SK-N-SH (cell line): ENCODE measurements at regions not wholly inside any gene's neighbourhood (a gene's known extent, or its start where the extent isn't known, plus 50 kb on each side); places are given as distances from the start of the nearest gene placed in this dataset.

Experiments
- CTCF ChIA-PET: fragments of 300-600, 350-600 bp; formaldehyde crosslinking; extraction: SDS; loops from one replicate; lab custom pipeline; 2021; lab: Yijun Ruan, JAX
- POLR2A ChIA-PET: fragments of 350-600 bp; sonication (Branson Sonifier 250); formaldehyde crosslinking; extraction: SDS; loops from one replicate; lab custom pipeline; 2020; ENCODE audit warnings: antibody characterized with exemption, inconsistent platforms; lab: Yijun Ruan, JAX
- DNase-seq: peaks from one replicate; pipeline ENCODE4 v3.0.0; 2012
- H2AFZ ChIP-seq: fragments of 200-600 bp; sonication (generic); 2 replicates; pipeline ENCODE4 v1.8.1; 2016; ENCODE audit warnings: antibody characterized with exemption, mild to moderate bottlenecking, low read depth
- H3F3A ChIP-seq: fragments of 200-600 bp; sonication (generic); replicated peaks from 2 replicates; pipeline ENCODE3; 2016; ENCODE audit warnings: antibody characterized with exemption, mild to moderate bottlenecking; ENCODE audit not compliant: insufficient read depth
- H3K27ac ChIP-seq, 2 experiments: fragments of 200-500 bp in 1 of 2; fragments of 200-600 bp in 1 of 2; sonication (Bioruptor generic) in 1 of 2; sonication (generic), shearing (Covaris generic) in 1 of 2; 2 replicates each; pipeline versions ENCODE4 v1.5.1 to v1.6.1; 2014 to 2016; ENCODE audit warnings: low read depth in 2 of 2, inconsistent platforms in 1 of 2, low read length in 1 of 2, mild to moderate bottlenecking in 1 of 2, mixed read lengths in 1 of 2
- H3K27me3 ChIP-seq: fragments of 200-600 bp; sonication (generic), shearing (Covaris generic); 2 replicates; pipeline ENCODE4 v1.6.1; 2016; ENCODE audit warnings: mixed run types; ENCODE audit not compliant: insufficient read depth
- H3K36me3 ChIP-seq, 2 experiments: fragments of 200-500 bp in 1 of 2; fragments of 200-600 bp in 1 of 2; sonication (Bioruptor generic) in 1 of 2; sonication (generic) in 1 of 2; replicated peaks in 1 of 2; 2 replicates each; pipeline versions ENCODE3 to v1.5.1; 2014 to 2016; ENCODE audit warnings: low read length in 1 of 2, mild to moderate bottlenecking in 1 of 2; ENCODE audit not compliant: insufficient read depth in 2 of 2, control insufficient read depth in 1 of 2
- H3K4me1 ChIP-seq, 2 experiments: fragments of 200-500 bp in 1 of 2; fragments of 200-600 bp in 1 of 2; sonication (Bioruptor generic) in 1 of 2; sonication (generic), shearing (Covaris generic) in 1 of 2; 2 replicates each; pipeline versions ENCODE4 v1.5.1 to v1.6.1; 2014 to 2016; ENCODE audit warnings: low read depth in 1 of 2, low read length in 1 of 2, mixed run types in 1 of 2; ENCODE audit not compliant: insufficient read depth in 2 of 2, control insufficient read depth in 1 of 2
- H3K4me2 ChIP-seq: fragments of 200-600 bp; sonication (generic), shearing (Covaris generic); 2 replicates; pipeline ENCODE4 v1.6.1; 2017; ENCODE audit warnings: mixed run types
- H3K4me3 ChIP-seq, 2 experiments: fragments of 200-500 bp in 1 of 2; fragments of 200-600 bp in 1 of 2; sonication (Bioruptor generic) in 1 of 2; sonication (generic), shearing (Covaris generic) in 1 of 2; 2 replicates each; pipeline versions ENCODE4 v1.5.1 to v1.8.1; 2014 to 2016; ENCODE audit warnings: low read depth in 2 of 2, inconsistent platforms in 1 of 2, low read length in 1 of 2, mild to moderate bottlenecking in 1 of 2, mixed read lengths in 1 of 2, moderate library complexity in 1 of 2
- H3K79me2 ChIP-seq: fragments of 200-600 bp; sonication (generic); 2 replicates; pipeline ENCODE4 v1.8.1; 2017; ENCODE audit warnings: mild to moderate bottlenecking; ENCODE audit not compliant: insufficient read depth
- H3K9ac ChIP-seq: fragments of 200-600 bp; sonication (generic); 2 replicates; pipeline ENCODE4 v1.6.1; 2017; ENCODE audit warnings: mixed run types
- H3K9me2 ChIP-seq: fragments of 200-600 bp; sonication (generic); 2 replicates; pipeline ENCODE4 v1.6.1; 2017; ENCODE audit warnings: mixed run types
- H3K9me3 ChIP-seq: fragments of 200-600 bp; sonication (generic); 2 replicates; pipeline ENCODE4 v1.6.1; 2017; ENCODE audit warnings: mixed run types, mild to moderate bottlenecking, moderate library complexity
- H4K20me1 ChIP-seq: fragments of 200-600 bp; sonication (generic); 2 replicates; pipeline ENCODE4 v1.6.1; 2017; ENCODE audit warnings: mild to moderate bottlenecking, mixed run types; ENCODE audit not compliant: insufficient read depth
- CHD2 ChIP-seq: fragments of 150-350 bp; IDR thresholded peaks from 2 replicates; pipeline ENCODE4 v1.6.1; 2018; ENCODE audit warnings: low read length; ENCODE audit not compliant: partially characterized antibody
- ELF1 ChIP-seq: IDR thresholded peaks from 2 replicates; pipeline ENCODE4 v1.4.0; 2012
- EZH2phosphoT487 ChIP-seq: fragments of 200-600 bp; sonication (generic); IDR thresholded peaks from 2 replicates; pipeline ENCODE4 v1.6.1; 2017; ENCODE audit warnings: low read depth, mixed run types, mild to moderate bottlenecking, antibody characterized with exemption, moderate library complexity, borderline replicate concordance
- FOSL2 ChIP-seq: IDR thresholded peaks from 2 replicates; pipeline ENCODE4 v1.4.0; 2012; ENCODE audit warnings: low read depth, mild to moderate bottlenecking, moderate library complexity, borderline replicate concordance
- FOXJ3 ChIP-seq: sonication (generic); formaldehyde crosslinking; IDR thresholded peaks from 2 replicates; pipeline ENCODE4 v1.5.1; 2020; ENCODE audit warnings: mild to moderate bottlenecking, missing genetic modification reagents
- GATA2 ChIP-seq: sonication (generic); formaldehyde crosslinking; IDR thresholded peaks from 2 replicates; pipeline ENCODE4 v1.5.0; 2020; ENCODE audit warnings: mild to moderate bottlenecking, missing genetic modification reagents
- JUND ChIP-seq: IDR thresholded peaks from 2 replicates; pipeline ENCODE4 v1.4.0; 2012
- MXI1 ChIP-seq: IDR thresholded peaks from 2 replicates; pipeline ENCODE4 v1.6.1; 2012; ENCODE audit warnings: mild to moderate bottlenecking, low read depth, low read length, improper control_type of control experiment
- RAD21 ChIP-seq: IDR thresholded peaks from 2 replicates; pipeline ENCODE4 v1.6.1; 2012; ENCODE audit warnings: mild to moderate bottlenecking, low read length
- RFX5 ChIP-seq: IDR thresholded peaks from 2 replicates; pipeline ENCODE4 v1.6.1; 2012; ENCODE audit warnings: mild to moderate bottlenecking, improper control_type of control experiment, low read length
- RXRA ChIP-seq: IDR thresholded peaks from 2 replicates; pipeline ENCODE4 v1.4.0; 2012; ENCODE audit warnings: low read depth, mild to moderate bottlenecking, borderline replicate concordance
- SIN3A ChIP-seq: IDR thresholded peaks from 2 replicates; pipeline ENCODE4 v1.6.1; 2012; ENCODE audit warnings: low read depth, mild to moderate bottlenecking, low read length, moderate library complexity, borderline replicate concordance
- TCF12 ChIP-seq: IDR thresholded peaks from 2 replicates; pipeline ENCODE4 v1.4.0; 2012
- YY1 ChIP-seq: IDR thresholded peaks from 2 replicates; pipeline ENCODE4 v1.4.0; 2012; ENCODE audit warnings: low read depth, mild to moderate bottlenecking
- WGBS: methylation state at CpG from one replicate; pipeline ENCODE4 v1.1.6; 2017; ENCODE audit warnings: low lambda C conversion rate; 5-methylcytosine and 5-hydroxymethylcytosine counted together
- TF ChIP-seq, protein P1 (sequence below): IDR thresholded peaks from 2 replicates; pipeline ENCODE4 v1.6.1; 2012; ENCODE audit warnings: mild to moderate bottlenecking, low read depth, low read length, moderate library complexity
- TF ChIP-seq, protein P2 (sequence below): fragments of 150-350 bp; IDR thresholded peaks from 2 replicates; pipeline ENCODE4 v1.6.1; 2017; ENCODE audit warnings: antibody characterized with exemption, low read length, low read depth, borderline replicate concordance
- TF ChIP-seq, protein P3 (sequence below): fragments of 150-350 bp; IDR thresholded peaks from 2 replicates; pipeline ENCODE4 v1.6.1; 2016; ENCODE audit warnings: mild to moderate bottlenecking, low read depth, low read length
- TF ChIP-seq, protein P4 (sequence below): IDR thresholded peaks from 2 replicates; pipeline ENCODE4 v1.4.0; 2012; ENCODE audit warnings: low read depth, borderline replicate concordance

DNA sequence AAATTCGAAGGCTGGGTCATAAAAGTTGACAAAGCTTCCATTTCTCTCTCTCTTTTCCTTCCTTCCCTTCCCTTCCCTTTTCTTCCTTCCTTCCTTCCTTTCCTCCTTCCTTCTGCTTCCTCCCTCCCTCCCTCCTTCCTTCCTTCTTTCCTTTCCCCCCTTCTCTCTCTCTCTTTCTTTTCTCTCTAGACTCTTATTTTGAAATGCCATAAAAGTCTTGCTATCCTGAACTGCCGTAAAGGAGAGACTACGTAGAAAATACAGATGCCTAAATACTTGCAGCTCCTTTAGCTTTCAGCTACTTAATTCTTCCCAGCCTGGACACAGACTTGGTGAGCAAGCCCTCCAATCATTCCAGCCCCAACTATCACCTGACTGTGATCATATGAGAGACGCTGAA lies 1644.4 kb downstream of the FAM181B start:
- no peaks in the 10 kb centered on the region for H3K9me2 ChIP-seq
- H3K9me3 ChIP-seq = no peaks in the 10 kb centered on the region
- H2AFZ ChIP-seq = no peak overlapping the region
- no peaks in the 10 kb centered on the region for H3K79me2 ChIP-seq
- H3K27me3 ChIP-seq = no peaks in the 10 kb centered on the region
- H3K9ac ChIP-seq = no peak overlapping the region
- no peak for TF ChIP-seq RXRA
- TF ChIP-seq JUND = no peak
- TF ChIP-seq, protein P1, sequence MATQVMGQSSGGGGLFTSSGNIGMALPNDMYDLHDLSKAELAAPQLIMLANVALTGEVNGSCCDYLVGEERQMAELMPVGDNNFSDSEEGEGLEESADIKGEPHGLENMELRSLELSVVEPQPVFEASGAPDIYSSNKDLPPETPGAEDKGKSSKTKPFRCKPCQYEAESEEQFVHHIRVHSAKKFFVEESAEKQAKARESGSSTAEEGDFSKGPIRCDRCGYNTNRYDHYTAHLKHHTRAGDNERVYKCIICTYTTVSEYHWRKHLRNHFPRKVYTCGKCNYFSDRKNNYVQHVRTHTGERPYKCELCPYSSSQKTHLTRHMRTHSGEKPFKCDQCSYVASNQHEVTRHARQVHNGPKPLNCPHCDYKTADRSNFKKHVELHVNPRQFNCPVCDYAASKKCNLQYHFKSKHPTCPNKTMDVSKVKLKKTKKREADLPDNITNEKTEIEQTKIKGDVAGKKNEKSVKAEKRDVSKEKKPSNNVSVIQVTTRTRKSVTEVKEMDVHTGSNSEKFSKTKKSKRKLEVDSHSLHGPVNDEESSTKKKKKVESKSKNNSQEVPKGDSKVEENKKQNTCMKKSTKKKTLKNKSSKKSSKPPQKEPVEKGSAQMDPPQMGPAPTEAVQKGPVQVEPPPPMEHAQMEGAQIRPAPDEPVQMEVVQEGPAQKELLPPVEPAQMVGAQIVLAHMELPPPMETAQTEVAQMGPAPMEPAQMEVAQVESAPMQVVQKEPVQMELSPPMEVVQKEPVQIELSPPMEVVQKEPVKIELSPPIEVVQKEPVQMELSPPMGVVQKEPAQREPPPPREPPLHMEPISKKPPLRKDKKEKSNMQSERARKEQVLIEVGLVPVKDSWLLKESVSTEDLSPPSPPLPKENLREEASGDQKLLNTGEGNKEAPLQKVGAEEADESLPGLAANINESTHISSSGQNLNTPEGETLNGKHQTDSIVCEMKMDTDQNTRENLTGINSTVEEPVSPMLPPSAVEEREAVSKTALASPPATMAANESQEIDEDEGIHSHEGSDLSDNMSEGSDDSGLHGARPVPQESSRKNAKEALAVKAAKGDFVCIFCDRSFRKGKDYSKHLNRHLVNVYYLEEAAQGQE = no peak
- TF ChIP-seq TCF12 = no peak
- TF ChIP-seq SIN3A = no peak
- TF ChIP-seq, all 33 proteins: peak for 0
- Histone ChIP-seq H3K4me3 (no peak overlapping the region), H3K27ac (no peak overlapping the region), H3K36me3 (no peaks in the 10 kb centered on the region), H3F3A (no peaks in the 10 kb centered on the region), H3K4me2 (no peak overlapping the region), H3K4me1 (no peaks in the 10 kb centered on the region), H4K20me1 (no peaks in the 10 kb centered on the region)
- CTCF ChIA-PET = no interaction called here
- POLR2A ChIA-PET = no interaction called here
- DNase-seq = no peak
- 36% methylated on average over 4 of the region's 4 CpGs for WGBS

DNA sequence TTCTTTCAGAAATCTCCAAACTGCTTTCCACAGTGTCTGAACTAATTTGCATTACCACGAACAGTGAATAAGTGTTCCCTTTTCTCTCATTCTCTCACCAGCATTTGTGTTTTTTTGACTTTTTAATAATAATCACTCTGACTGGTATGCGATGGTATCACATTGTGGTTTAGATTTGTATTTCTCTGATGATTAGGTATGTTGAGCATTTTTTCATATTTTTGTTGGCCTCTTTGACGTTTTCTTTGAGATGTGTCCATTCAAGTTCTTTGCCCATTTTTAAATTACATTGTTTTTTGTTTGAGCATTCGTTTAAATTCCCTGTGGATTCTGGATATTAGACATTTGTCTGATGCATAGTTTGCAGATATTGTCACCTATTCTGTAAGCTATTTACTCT lies 1639.6 kb upstream of the TENM4 start:
- Histone ChIP-seq H3K9ac (no peak overlapping the region), H3K27me3 (no peaks in the 10 kb centered on the region), H3K79me2 (no peaks in the 10 kb centered on the region), H3F3A (no peaks in the 10 kb centered on the region), H3K36me3 (no peaks in the 10 kb centered on the region), H3K9me3 (no peaks in the 10 kb centered on the region), H4K20me1 (no peaks in the 10 kb centered on the region), H3K4me1 (no peaks in the 10 kb centered on the region), H3K4me3 (no peak overlapping the region), H3K4me2 (no peak overlapping the region), H2AFZ (no peak overlapping the region), H3K27ac (no peak overlapping the region), H3K9me2 (no peaks in the 10 kb centered on the region)
- POLR2A ChIA-PET = no interaction called here
- 23% methylated on average over 4 of the region's 4 CpGs for WGBS
- TF ChIP-seq TCF12 = no peak
- TF ChIP-seq YY1 = no peak
- no peak for TF ChIP-seq SIN3A
- TF ChIP-seq MXI1 = no peak
- TF ChIP-seq EZH2phosphoT487 = no peak
- TF ChIP-seq ELF1 = no peak
- TF ChIP-seq, protein P2, sequence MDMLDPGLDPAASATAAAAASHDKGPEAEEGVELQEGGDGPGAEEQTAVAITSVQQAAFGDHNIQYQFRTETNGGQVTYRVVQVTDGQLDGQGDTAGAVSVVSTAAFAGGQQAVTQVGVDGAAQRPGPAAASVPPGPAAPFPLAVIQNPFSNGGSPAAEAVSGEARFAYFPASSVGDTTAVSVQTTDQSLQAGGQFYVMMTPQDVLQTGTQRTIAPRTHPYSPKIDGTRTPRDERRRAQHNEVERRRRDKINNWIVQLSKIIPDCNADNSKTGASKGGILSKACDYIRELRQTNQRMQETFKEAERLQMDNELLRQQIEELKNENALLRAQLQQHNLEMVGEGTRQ = no peak
- TF ChIP-seq, protein P3, sequence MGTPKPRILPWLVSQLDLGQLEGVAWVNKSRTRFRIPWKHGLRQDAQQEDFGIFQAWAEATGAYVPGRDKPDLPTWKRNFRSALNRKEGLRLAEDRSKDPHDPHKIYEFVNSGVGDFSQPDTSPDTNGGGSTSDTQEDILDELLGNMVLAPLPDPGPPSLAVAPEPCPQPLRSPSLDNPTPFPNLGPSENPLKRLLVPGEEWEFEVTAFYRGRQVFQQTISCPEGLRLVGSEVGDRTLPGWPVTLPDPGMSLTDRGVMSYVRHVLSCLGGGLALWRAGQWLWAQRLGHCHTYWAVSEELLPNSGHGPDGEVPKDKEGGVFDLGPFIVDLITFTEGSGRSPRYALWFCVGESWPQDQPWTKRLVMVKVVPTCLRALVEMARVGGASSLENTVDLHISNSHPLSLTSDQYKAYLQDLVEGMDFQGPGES = no peak
- no peak for TF ChIP-seq FOSL2
- TF ChIP-seq FOXJ3 (CRISPR knock-in tag) = no peak
- no peak for TF ChIP-seq RFX5
- TF ChIP-seq CHD2 = no peak
- TF ChIP-seq, protein P4, sequence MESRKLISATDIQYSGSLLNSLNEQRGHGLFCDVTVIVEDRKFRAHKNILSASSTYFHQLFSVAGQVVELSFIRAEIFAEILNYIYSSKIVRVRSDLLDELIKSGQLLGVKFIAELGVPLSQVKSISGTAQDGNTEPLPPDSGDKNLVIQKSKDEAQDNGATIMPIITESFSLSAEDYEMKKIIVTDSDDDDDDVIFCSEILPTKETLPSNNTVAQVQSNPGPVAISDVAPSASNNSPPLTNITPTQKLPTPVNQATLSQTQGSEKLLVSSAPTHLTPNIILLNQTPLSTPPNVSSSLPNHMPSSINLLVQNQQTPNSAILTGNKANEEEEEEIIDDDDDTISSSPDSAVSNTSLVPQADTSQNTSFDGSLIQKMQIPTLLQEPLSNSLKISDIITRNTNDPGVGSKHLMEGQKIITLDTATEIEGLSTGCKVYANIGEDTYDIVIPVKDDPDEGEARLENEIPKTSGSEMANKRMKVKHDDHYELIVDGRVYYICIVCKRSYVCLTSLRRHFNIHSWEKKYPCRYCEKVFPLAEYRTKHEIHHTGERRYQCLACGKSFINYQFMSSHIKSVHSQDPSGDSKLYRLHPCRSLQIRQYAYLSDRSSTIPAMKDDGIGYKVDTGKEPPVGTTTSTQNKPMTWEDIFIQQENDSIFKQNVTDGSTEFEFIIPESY = no peak
- TF ChIP-seq RAD21 = no peak
- no peak for TF ChIP-seq GATA2 (CRISPR knock-in tag)
- CTCF ChIA-PET = no interaction called here
- no peak for DNase-seq
